HG03571 (cell line): ENCODE measurements at regions not wholly inside any gene's neighbourhood (a gene's known extent, or its start where the extent isn't known, plus 50 kb on each side); places are given as distances from the start of the nearest gene placed in this dataset.

Experiments used
- ATAC-seq: cut with Tn5 transposase; IDR thresholded peaks from one replicate; pipeline ENCODE4 v1.9.1; 2021; ENCODE audit not compliant: unreplicated experiment

GRCh38 chr3:180092889-180093288, 56.2 kb upstream of the PEX5L start:
- no peak for ATAC-seq

- ATAC-seq, result no peak
Observed at GRCh38 chr3:180093535-180093934, 56.8 kb upstream of the PEX5L start.

DNA sequence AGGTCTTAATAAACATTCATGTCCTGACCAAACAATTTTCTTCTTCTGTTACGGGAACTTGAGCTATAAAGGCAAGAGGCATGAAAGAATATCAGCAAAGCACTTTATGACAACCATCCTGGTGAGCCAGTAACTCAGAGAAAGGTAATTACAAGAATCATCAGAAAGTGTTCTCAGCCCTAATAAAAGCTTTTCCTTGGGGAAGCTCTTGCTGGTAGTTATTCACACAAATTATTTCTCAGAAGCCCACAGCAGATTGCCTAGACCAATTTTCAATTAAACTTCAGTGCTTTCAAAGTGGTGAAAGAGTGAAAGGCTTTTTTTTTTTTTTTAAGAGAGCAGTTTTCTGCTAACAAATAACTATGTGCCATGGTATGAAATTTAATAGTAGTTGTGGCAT, 60.9 kb upstream of the PEX5L start:
- no peak for ATAC-seq

- ATAC-seq, result no peak
Observed at GRCh38 chr3:180102134-180102533, 65.4 kb upstream of the PEX5L start.

DNA sequence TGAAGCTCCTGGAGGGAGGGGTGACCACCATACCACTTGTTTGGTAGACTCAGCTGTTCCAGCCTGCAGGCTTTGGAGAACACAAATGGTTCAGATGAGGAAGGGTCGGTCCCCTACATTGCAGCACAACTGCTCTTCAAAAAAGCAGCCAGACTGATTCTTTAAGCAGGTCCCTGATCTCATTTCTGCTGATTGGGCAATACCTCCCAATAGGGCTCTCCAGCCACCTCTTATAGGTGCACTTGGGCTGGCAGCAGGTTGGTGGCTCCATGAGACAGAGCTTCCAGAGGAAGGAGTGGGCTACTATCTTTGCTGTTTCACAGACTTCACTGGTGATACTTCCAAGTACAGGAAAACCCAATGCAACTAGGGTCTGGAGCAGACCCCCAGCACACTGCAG, 65.9 kb upstream of the PEX5L start:
- no peak for ATAC-seq

DNA sequence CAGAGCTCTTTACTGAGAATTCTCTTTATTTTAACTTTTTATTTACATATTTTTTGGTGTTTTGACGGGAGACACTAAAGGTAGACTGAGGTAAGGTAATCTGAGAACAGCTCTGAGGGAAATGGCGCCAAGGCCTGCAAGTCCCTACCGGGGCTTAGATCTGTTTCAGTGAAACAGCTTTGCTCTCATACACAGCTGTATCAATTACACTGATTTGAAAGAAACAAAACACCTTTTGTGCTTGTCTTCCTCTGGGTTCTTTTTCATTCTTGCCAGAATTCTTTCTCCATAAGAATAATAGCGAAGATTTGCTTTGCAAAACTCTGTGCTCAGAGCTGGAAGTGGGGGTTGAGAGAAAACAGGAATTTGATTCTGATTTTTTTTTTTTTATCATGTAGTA, 79.5 kb upstream of the PEX5L start:
- ATAC-seq, result no peak

DNA sequence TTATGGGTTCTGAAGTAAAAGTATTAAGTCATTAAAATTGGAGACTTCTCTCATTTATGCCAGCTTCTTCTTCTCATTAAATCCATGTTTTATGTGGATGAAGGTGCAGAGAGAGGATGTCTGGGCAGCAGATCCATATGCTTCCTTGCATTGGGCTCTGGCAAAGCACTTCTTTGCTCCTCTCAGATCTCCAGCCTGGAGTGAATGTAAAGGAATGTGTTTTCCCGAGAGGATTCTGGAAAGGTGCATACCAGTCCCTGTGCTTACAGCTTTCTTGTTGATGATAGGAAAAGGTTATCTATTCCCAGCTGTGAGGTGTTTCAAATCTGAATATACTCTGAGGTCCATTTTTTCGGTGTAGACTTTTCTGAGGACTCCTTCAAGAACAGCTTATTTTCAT, 79.9 kb upstream of the PEX5L start:
- ATAC-seq, result no peak

- ATAC-seq, result no peak
Observed at GRCh38 chr3:180117381-180118163, 80.8 kb upstream of the PEX5L start.

DNA sequence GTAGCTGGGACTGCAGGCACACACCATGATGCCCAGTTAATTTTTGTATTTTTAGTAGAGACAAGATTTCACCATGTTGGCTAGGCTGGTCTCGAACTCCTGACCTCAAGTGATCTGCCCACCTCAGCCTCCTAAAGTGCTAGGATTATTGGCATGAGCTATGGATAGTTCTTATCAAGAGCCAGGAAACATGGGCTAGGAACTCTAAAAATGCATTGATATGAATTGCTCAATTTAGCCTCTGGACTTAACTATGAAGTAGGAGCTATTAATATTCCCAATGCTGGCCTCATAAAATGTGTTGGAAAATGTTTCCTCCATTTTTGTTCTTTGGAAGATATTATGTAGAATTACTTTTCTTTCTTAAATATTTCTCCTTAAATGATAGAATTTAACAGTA, 82.8 kb upstream of the PEX5L start:
- no peak for ATAC-seq

- no peak for ATAC-seq
Observed at GRCh38 chr3:180123928-180124327, 87.2 kb upstream of the PEX5L start.

GRCh38 chr3:180131169-180131568, 94.4 kb upstream of the PEX5L start:
- no peak for ATAC-seq

DNA sequence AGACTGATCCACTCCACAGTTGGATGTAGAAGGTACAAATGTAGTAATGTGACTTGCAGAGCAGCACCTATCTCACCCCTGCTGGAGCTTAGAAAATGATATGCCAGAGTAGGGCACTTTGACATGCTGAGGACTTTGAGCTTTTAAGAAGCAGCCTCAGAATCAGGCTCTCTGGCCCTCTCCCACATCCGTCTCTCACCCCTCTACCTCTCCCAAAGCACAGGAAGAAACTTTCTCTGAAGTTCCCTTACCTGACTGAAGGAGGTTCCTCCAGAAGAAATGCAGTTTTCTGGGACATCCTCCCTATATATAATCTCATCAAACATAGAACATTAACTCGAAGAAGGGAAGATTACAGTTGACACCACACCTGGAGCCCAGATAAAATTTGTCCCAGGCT, 98.4 kb upstream of the PEX5L start:
- ATAC-seq, result no peak

DNA sequence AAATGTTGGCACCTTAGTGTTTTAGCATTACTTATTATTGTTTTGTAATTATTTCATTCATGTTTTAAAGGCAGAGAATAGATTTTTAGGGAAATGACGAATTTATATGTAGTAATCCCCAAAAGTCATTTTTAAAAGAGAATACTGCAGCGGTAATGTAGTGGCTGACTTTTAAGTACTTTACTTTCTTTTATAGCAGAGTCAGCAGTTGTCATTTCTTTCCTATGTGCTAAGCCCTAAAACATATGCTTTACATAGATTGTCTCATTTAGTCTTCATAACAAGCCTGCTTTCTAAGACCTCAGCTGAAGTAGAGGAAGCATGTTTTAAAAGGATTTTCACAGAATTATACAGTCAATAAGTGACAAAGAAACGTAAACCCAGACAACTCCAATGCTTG, 102.1 kb upstream of the PEX5L start:
- no peak for ATAC-seq

- ATAC-seq, result no peak
Observed at GRCh38 chr3:180142041-180142440, 105.3 kb upstream of the PEX5L start.

DNA sequence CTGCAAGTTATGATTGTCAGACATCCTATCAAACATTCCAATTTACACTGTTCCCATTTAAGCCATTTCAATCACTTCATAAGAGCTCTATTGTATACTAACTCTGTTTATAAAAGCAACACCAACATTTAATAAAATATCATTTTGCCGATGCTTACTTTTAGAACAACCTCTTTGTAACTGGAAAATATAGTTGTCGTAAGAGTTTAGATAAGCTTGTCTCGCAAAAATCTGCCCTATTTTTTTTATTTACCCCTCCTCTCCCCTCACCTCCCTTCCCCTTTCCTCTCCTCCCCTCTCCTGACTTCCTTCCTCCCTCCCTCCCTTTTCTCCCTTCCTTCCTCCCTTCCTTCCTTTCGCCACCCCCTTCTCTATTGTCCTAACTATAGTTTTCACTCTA, 105.7 kb upstream of the PEX5L start:
- ATAC-seq, result no peak

GRCh38 chr3:180161770-180162169, 125.0 kb upstream of the PEX5L start:
- no peak for ATAC-seq

DNA sequence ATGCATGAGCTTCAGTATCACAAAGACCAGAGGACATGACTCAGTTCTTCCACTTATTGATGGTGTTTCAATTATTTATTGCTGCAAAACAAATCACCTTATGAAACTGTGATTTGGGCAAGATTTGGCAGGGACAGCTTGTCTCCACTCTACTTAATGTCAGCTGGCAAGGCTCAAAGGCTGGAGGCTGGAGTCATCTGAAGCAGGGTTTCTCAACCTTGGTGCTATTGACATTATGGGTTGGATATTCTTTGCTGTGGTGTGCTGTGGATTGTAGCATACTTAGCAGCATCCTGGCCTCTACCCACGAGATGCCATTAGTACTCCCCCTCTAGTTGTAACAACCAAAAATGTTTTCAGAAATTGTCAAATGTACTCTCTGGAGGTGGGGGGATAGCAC, 138.8 kb upstream of the PEX5L start:
- ATAC-seq, result no peak

DNA sequence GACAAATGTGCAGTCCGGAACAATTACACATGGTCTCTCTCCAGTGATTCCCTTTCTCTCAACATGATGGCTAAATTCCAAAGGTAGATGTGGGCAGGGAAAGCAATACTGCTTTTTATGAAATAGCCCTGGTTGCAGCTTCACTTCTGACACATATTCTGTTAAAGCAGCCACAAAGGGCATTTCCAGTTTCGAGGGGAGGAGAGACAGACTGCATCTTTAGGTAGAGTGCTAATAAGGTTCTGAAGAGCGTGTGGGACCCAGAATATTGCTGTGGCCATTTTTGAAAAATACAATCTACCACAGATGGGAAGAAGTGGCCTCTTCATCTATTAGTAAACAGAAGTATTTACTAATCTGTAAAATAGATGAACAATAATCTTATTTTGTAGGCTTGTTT, 139.3 kb upstream of the PEX5L start:
- ATAC-seq, result peak; percentile 56

- no peak for ATAC-seq
Observed at GRCh38 chr3:180177255-180177654, 140.5 kb upstream of the PEX5L start.

DNA sequence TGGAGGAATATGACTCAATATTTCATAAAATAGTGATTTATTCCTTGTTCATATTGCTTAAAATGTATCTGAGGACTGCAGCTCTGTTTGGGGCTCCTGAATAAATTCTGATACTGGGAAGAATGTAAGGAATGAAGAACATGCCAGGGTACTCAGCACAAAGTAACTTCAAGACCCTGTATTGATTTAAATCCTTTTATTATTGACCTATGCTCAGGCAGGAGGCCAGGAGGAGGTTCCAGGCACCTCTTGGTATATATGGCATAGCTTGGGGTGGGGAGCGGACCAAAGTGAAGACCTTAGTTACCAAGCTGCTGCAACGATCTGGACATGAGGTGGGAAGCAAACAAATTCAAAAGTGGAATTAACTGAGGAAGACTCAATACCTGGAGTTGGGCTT, 142.8 kb upstream of the PEX5L start:
- no peak for ATAC-seq

DNA sequence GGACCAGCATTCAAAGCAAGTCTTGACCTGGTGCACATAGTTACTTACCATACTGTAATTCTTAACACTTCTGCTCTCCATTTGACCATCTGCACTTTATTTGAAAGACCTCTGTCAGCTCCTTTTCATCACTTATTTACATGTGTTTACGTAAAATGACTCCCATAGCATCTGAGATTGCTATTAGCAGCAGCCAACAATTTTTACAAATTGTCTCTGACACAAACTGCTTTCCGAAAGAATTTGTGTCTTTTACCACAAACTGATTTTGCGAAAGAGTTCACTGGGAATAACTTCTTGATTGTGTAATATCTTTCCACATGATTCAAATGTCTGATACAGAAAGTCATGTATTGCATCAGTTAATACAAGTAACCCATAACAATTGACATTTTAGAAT, 144.1 kb upstream of the PEX5L start:
- no peak for ATAC-seq

GRCh38 chr3:180181387-180181786, 144.7 kb upstream of the PEX5L start:
- ATAC-seq, result no peak

GRCh38 chr3:180183346-180183745, 146.6 kb upstream of the PEX5L start:
- ATAC-seq, result no peak
